Ishikawa (cell line): ENCODE measurements at regions not wholly inside any gene's neighbourhood (a gene's known extent, or its start where the extent isn't known, plus 50 kb on each side); places are given as distances from the start of the nearest gene placed in this dataset.

Experiments
- CEBPB ChIP-seq: IDR thresholded peaks from 2 replicates; pipeline ENCODE4 v1.6.1; 2012
- FOXM1 ChIP-seq: IDR thresholded peaks from 2 replicates; pipeline ENCODE4 v1.6.1; 2012; ENCODE audit warnings: low read depth, borderline replicate concordance
- RAD21 ChIP-seq: IDR thresholded peaks from 2 replicates; pipeline ENCODE4 v1.6.1; 2012; ENCODE audit warnings: low read depth
- TAF1 ChIP-seq: IDR thresholded peaks from 2 replicates; pipeline ENCODE4 v1.6.1; 2012; ENCODE audit warnings: low read depth, mild to moderate bottlenecking
- TCF12 ChIP-seq: IDR thresholded peaks from 2 replicates; pipeline ENCODE4 v1.6.1; 2012; ENCODE audit warnings: low read depth
- TEAD4 ChIP-seq: IDR thresholded peaks from 2 replicates; pipeline ENCODE4 v1.6.1; 2012
- YY1 ChIP-seq: IDR thresholded peaks from 2 replicates; pipeline ENCODE4 v1.6.1; 2012; ENCODE audit warnings: low read depth
- TF ChIP-seq, protein P1 (sequence below): IDR thresholded peaks from 2 replicates; pipeline ENCODE4 v1.6.1; 2012; ENCODE audit warnings: low read depth, mild to moderate bottlenecking
- TF ChIP-seq, protein P2 (sequence below): IDR thresholded peaks from 2 replicates; pipeline ENCODE4 v1.6.1; 2012

DNA sequence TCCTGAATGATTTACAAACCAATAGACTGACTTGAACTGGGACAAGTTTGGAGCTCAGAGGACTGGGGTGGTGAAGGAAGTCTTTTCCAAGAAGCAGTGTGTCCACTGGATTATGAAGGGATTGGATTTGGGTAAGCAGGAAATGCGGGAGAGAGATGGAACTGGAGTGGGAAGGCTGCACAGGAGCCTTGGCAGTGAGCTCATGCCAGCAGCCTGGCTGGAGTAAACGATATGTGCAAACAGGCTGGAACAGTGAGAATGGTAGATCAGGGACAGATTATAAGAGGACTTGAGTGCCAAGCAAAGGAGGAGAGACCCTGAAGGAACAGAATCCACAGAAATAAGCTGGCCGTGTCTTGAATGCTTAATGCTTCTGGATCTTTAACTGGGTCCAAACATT lies 121.9 kb upstream of the GATA6 start:
- no peak for TF ChIP-seq TCF12
- TF ChIP-seq RAD21, result no peak
- TF ChIP-seq, protein P1, sequence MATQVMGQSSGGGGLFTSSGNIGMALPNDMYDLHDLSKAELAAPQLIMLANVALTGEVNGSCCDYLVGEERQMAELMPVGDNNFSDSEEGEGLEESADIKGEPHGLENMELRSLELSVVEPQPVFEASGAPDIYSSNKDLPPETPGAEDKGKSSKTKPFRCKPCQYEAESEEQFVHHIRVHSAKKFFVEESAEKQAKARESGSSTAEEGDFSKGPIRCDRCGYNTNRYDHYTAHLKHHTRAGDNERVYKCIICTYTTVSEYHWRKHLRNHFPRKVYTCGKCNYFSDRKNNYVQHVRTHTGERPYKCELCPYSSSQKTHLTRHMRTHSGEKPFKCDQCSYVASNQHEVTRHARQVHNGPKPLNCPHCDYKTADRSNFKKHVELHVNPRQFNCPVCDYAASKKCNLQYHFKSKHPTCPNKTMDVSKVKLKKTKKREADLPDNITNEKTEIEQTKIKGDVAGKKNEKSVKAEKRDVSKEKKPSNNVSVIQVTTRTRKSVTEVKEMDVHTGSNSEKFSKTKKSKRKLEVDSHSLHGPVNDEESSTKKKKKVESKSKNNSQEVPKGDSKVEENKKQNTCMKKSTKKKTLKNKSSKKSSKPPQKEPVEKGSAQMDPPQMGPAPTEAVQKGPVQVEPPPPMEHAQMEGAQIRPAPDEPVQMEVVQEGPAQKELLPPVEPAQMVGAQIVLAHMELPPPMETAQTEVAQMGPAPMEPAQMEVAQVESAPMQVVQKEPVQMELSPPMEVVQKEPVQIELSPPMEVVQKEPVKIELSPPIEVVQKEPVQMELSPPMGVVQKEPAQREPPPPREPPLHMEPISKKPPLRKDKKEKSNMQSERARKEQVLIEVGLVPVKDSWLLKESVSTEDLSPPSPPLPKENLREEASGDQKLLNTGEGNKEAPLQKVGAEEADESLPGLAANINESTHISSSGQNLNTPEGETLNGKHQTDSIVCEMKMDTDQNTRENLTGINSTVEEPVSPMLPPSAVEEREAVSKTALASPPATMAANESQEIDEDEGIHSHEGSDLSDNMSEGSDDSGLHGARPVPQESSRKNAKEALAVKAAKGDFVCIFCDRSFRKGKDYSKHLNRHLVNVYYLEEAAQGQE, result no peak
- TF ChIP-seq YY1, result no peak
- TF ChIP-seq CEBPB, result no peak
- TF ChIP-seq TEAD4, result no peak
- TF ChIP-seq, protein P2, sequence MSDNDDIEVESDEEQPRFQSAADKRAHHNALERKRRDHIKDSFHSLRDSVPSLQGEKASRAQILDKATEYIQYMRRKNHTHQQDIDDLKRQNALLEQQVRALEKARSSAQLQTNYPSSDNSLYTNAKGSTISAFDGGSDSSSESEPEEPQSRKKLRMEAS, result no peak
- TF ChIP-seq FOXM1, result no peak
- TF ChIP-seq TAF1, result no peak
